ENCODE measurements at regions not wholly inside any gene's neighbourhood (a gene's known extent, or its start where the extent isn't known, plus 50 kb on each side); places are given as distances from the start of the nearest gene placed in this dataset.
A peak's percentile ranks its signal among the peaks of the same experiment; 100 is the strongest.
"Not testable (repeated sequence)": the region's sequence is repeated elsewhere in the genome, so short reads cannot be mapped to it uniquely, and the experiment has no call there.

GRCh38 chr3:82261013-82261412 lies 499.6 kb upstream of the GBE1 start:
- no peak for DNase-seq

- DNase-seq: no peak
Observed at GRCh38 chr3:82259994-82260393, 498.5 kb upstream of the GBE1 start.

GRCh38 chr3:82240322-82240721 lies 478.9 kb upstream of the GBE1 start:
- DNase-seq: no peak

DNA sequence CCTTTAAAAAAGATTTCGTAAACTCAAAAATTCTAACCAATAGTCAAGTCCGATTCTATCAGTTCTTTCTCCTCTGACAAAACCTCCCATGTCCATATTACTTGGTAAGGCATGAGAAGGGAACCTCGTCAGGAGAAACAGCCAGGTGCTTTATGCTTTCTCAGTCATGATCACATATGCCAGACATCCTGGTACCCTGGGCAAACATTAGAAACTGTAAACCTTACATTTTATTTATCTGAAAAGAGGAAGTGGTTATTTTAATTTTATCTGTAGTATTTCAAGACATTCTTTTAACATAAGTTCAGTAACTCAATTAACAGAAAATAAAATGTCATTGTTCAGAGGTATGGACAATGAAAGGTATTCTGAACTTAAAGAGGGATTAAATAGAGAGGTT lies 474.8 kb upstream of the GBE1 start:
- no peak for DNase-seq

DNA sequence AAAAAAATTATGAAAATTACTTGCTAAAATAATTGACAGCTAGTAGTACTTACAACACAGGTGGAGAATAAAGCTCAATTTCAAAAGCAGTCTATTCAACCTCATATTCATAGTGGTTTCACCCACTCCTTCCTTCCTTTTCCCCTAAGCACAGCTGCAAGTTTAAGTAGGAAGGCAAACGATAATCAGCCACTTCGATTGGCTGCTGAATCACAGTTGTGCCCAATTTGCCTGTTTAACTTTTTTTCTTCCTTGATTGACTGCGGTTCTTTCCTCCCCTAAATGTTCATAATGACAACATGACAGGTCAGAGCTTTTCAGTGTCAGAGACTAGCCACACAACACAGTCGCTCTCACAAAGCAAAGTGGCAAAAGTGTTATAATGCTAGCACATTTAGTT lies 468.0 kb upstream of the GBE1 start:
- no peak for DNase-seq

- no peak for DNase-seq
Observed at GRCh38 chr3:82224661-82225060, 463.2 kb upstream of the GBE1 start.

DNA sequence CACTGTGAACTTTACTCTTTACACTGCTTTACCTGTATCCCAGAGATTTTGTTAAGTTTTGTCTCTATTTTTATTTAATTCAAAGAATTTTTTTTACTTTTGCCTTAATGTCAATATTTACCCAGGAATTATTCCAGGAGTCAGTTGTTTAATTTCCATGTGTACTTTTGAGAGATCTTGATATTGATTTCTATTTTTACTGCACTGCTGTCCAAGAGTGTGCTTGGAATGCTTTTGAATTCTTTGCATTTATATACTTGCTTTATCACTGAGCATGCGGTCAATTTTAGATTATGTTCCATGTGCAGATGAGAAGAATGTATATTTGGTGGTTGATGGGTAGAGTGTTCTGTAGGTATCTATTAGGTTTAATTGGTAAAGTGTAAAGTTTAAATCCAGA lies 461.0 kb upstream of the GBE1 start:
- DNase-seq: no peak

- DNase-seq: no peak
Observed at GRCh38 chr3:82217571-82217970, 456.1 kb upstream of the GBE1 start.

- no peak for DNase-seq
Observed at GRCh38 chr3:82208002-82208710, 446.7 kb upstream of the GBE1 start.

- DNase-seq: peak; percentile 2
Observed at GRCh38 chr3:82202269-82202668, 440.8 kb upstream of the GBE1 start.

DNA sequence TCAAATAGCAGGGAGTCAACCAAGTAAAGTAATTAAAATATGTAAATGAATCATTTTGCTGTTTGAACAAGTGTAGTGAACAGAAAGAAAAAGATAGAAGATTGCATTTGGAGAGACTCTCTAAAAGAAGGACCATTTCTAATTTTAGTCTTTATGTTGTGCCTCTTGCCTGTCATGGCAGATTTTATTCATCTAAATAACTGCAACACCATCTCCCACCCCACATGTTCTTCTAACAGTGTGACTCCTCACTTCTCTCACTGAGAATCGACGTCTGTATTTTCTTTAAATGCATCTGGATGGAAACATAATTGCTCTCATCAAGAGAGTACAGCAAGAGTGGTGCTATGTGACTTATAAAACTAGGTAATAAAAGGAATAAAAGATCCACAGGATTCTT lies 439.9 kb upstream of the GBE1 start:
- DNase-seq: no peak

GRCh38 chr3:82198009-82198408 lies 436.6 kb upstream of the GBE1 start:
- no peak for DNase-seq

DNA sequence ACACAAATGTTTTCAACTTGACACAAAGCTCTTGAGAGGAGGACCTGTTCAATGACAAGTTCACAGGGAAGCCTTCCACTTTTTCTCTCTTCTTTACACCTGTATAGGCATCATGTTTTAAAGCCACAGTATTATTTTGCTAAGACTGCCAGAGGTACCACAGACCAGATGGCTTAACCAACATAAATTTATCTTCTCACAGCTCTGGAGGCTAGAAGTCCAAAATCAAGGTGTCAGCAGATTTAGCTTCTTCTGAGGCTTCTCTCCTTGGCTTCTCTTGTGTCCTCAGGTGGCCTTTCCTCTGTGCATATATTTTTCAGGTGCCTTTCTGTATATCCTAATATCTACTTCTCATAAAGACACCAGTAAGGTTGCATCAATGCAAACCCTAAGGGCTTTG lies 435.2 kb upstream of the GBE1 start:
- DNase-seq: no peak

GRCh38 chr3:82194870-82195269 lies 433.4 kb upstream of the GBE1 start:
- DNase-seq: no peak

- DNase-seq: no peak
Observed at GRCh38 chr3:82186017-82186416, 424.6 kb upstream of the GBE1 start.

DNA sequence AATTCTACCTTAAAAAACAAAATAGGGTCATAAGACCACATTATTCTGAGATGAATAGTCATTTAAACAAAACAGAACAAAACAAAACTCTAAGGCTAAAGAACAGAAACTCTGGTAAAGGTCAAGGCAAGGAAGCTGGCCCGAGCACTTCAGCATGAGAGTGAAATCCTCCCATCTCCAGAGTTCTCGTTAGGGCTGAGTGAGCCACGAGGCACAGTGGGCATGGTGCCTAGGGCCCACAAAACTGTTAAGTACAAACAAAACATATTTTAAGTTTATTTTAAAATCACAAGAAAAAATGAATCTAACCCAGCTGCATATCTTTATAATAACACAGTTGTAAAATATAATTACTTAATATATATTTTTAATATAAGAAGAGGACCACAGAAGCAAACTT lies 417.8 kb upstream of the GBE1 start:
- no peak for DNase-seq

DNA sequence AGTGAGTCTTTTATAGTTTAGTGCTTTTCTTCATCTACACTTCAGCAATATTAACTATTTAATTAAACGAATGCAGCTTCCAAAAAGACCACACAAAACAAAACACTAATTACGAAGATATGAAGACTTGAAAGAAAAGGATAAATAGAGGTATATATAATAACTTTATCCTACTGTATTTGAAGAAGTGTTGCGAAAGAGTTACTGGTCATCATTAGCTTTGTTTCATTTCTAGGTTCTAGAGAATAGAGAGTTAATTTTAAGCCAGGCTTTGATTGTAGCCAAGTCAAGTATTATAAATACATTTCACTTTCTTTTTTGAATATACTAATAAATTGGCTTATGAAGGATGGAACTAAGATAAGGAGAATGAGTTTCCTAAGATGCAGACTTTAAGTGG lies 416.8 kb upstream of the GBE1 start:
- no peak for DNase-seq

- DNase-seq: no peak
Observed at GRCh38 chr3:82177774-82178173, 416.3 kb upstream of the GBE1 start.

DNA sequence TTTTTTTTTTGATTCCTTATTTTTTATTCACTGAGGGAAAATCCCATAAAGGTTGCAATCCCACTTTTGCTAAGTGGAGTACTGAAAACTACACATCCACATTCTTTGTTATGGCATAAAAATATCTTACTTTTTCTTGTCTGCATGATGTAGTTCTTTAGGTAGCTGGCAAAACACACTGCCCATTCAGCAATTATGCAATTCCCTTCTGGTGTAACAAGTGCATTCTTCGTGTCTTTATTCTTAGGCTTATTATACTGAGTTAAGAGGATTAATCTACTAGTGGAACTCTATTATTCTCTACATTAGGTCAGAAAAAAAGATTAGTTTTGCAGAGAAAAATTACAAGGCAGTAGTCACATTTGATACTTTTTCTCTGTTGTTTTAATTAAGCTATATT lies 403.8 kb upstream of the GBE1 start:
- no peak for DNase-seq

DNA sequence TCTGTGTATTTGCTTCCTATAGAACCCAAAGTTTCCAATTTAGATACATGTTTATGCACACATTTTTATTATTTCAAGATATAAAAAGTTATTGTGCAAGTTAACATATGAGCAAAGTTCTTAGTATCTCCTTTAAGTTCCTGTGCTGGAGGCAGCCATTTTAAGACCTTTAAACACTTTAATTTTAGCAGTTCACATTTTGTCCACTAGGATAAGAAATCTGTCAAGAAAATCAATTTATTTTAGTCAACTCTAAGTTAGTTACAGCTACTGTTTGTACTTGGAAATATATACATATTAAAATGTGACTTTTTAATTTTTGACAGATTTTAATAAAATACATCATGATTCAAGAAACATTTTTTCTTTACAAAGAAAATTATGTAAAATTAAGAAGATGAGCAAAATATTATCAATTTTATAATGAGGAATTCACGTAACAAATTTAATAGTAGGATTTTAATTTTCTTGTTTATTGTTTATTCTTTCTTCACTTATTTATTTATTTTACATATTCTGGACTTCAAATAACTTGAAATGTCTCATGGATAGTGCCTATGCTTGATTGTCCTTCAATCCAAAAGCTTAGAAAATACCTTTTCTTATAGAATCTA lies 402.6 kb upstream of the GBE1 start:
- DNase-seq: peak; percentile 5

DNA sequence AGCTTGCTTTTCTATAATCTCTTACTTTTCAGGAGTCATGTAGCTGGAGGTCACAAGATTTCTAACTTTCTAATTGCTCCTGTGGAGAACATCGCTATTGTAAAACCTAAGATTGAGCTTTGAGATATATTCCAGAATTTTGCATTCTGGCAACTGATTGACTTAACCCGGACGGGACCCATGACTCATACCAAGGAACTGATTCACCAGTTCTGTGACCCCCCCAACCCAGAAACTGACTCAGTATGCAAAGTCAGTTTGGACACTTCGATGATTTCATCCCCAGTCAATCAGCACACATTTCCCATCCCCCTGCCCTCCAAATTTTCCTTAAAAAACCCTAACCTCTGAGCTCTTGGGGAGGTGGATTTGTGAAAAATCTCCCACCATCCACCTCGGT lies 396.5 kb upstream of the GBE1 start:
- peak; percentile 72 for DNase-seq

- not testable (repeated sequence) for DNase-seq
Observed at GRCh38 chr3:82153892-82154291, 392.4 kb upstream of the GBE1 start.

- no peak for DNase-seq
Observed at GRCh38 chr3:82145742-82146141, 384.3 kb upstream of the GBE1 start.

- DNase-seq: no peak
Observed at GRCh38 chr3:82144811-82145210, 383.4 kb upstream of the GBE1 start.
